T1000 (cell line): ENCODE measurements at regions not wholly inside any gene's neighbourhood (a gene's known extent, or its start where the extent isn't known, plus 50 kb on each side); places are given as distances from the start of the nearest gene placed in this dataset.
"Not testable (repeated sequence)": the region's sequence is repeated elsewhere in the genome, so short reads cannot be mapped to it uniquely, and the experiment has no call there.

ENCODE experiments used
- DNase-seq: peaks from one replicate; lab custom pipeline; 2025; ENCODE audit warnings: mixed read lengths; lab: John Stamatoyannopoulos, UW

DNA sequence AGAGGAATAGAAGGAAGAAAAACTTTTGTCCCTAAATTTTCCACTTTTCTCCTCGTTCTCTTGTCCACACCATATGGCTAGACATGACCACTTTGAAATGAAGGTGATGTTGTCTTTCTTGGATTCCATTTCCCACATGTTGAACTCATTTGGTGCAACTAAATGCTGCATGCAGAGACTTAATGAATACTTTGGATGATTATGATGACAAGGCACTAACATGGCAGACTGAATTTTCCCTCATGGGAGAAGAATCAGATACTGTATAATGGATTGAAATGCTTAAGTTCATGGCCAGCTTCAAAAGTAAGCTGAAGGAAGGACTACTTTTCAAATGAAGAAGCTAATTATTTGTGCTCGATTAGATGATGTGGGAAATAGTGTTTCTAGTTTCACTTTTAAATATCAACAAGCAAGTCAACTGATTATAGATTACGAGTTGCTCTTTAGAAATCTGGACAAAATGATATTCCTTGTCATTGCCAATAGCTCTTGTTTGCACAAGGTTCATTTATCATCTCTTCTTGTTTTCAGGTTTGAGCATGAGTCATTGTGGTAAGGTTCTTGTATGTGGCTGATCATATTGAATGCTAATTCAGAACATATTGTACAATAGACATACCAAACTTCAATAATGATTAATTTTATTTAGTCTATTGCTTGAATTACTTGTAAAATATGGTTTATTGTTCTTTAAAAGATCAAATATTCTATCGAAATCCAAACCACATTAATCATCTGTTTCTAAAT is 501.3 kb upstream of the FTMT start:
- no peak for DNase-seq

GRCh38 chr5:121366515-121366914 is 485.2 kb upstream of the FTMT start:
- no peak for DNase-seq

DNA sequence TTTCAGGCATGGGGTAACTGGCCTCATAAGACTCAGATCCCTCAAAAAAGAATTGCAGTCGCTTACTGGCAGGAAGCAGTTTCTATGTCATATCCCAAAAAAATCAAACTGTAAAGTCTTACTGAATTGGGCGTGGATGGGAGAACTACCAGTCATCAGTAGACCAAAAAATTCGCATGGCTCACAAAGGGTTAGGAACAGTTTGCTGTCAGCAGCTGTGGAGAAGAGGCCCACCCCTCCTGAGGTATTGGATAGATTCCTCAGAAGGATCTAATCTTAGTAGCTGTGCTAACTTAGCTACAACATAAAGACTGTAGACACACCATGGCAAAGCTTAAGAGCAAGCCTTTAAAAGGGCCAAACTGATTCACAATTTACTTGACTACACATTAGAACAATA is 478.3 kb upstream of the FTMT start:
- no peak for DNase-seq

GRCh38 chr5:121377461-121377860 is 474.2 kb upstream of the FTMT start:
- DNase-seq = no peak

GRCh38 chr5:121378046-121378445 is 473.6 kb upstream of the FTMT start:
- DNase-seq = no peak

DNA sequence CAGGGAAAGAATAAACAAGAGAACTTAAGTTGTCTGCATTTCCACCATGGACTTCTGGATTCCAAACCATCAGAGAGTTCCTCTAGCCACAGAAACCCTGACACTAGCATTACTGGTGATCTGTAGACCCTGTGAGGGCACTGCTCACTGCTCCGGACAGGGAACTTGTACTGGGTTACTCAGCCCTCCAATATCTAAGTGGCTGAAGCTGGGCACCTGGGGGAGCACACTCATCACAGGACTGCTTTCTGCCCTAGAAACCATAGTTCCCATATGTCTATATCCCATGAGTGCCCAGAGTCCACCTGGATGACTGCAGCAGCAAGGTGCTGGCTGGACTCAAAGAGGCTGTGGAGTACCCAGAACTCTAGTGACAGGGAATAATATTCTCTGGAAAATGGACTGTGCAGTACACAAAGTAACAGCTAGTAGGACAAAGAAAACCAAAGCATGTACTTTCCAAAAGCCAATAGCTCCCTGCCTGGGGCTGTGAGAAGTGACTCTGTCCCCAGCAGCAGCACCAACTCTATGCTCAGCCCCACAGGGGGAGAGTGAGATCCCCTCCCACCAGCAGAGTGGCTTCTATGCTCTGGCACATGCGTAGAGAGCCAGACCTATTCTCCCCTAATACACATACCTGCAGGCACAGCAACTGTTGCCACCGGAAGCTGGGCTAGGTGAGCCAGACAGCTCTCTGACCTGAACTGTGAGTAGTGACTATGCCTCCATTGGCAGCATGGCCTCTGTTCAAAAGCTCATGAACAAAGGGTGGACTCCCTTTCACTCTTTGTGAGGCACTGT is 472.9 kb upstream of the FTMT start:
- no peak for DNase-seq

- DNase-seq = no peak
These were observed 471.6 kb upstream of the FTMT start for GRCh38 chr5:121380066-121380465.

DNA sequence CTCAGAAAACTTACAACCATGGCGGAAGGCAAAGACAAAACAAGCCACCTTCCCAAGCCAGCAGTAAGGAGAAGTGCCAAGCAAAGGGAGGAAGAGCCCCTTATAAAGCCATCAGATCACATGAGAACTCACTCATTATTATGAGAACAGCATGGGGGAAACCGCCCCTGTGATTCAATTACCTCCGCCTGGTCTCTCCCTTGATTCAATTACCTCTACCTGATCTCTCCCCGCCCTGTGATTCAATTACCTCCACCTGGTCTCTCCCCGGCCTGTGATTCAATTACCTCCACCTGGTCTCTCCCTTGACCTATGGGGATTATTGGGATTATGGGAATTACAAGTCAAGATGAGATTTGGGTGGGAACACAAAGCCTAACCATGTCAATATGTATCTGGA is 467.3 kb upstream of the FTMT start:
- DNase-seq = no peak

GRCh38 chr5:121386334-121386733 is 465.3 kb upstream of the FTMT start:
- DNase-seq = no peak

GRCh38 chr5:121396716-121397115 is 455.0 kb upstream of the FTMT start:
- DNase-seq = no peak

DNA sequence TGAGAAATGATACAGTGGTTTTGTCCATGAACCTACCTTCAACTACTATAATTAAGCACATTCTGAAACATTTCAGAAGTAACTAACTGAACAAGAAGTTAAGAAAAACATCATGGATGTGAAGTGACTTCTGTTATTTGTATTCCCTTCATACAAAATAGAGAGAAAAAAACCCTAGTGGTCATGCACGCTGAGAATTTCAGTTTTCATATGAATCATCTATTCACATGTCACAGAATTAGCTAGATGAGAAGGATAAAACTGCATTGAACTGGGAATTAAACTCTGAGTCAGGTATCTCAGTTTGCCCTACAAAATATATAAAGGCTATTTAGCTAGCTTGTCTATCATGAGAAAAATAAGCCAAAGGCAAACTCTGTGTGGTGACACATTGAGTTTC is 451.8 kb upstream of the FTMT start:
- DNase-seq = no peak

DNA sequence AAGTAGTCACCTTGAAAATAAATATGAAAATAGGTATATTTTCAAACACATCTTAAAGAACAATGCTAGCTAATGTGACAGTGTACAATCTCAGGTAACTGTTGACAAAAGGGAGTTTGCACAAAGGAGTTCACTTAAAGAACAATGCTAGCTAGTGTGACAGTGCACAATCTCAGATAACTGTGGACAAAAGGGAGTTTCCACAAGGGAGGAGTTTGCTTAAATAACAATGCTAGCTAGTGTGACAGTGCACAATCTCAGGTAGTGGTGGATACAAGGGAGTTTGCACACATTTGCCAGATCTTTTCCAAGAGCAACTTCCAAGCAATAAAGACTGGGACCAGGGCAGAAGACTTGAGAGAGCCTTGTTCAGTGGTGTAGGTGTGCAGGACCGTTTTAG is 442.9 kb upstream of the FTMT start:
- no peak for DNase-seq

DNA sequence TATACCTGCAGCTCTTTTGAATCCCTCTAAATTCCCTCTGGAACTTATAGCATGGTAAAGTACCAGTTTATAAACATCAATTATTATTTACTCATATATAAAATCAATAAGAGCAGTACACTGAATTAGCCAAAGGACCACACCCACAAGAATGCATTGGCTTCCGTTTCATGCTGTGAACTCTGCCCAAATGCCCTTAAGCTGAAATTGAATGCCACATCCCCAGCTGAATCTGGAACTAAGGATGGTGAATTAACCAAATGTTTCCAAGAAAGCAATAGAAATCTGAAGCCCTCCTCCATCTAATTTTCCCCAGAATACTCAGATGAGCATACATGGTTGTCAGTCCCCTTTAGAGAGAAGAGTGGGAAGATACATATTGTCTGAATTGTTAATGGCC is 436.4 kb upstream of the FTMT start:
- no peak for DNase-seq

DNA sequence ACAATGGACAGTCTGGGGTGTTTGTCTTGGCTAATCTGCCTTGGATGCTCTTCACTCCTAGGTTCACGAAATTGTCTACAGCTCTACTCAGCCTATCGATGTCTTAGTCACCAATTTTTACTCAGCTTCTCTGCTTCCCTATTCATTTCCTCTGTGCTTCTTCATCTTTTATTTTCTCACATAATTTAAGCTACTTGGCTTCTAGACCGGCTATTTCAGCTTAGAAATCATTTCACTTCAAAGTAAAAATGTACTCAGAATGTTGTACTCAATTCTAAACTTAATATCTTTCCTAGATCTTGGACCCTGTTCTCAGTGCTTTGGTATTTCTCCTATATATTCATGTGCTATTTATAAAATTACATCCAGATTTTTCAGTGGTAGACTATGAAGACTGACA is 430.0 kb upstream of the FTMT start:
- DNase-seq = no peak

GRCh38 chr5:121424976-121425375 is 426.7 kb upstream of the FTMT start:
- no peak for DNase-seq

- DNase-seq = no peak
These were observed 425.5 kb upstream of the FTMT start for GRCh38 chr5:121426153-121426552.

GRCh38 chr5:121429761-121430160 is 421.9 kb upstream of the FTMT start:
- DNase-seq = no peak

- DNase-seq = no peak
These were observed 421.1 kb upstream of the FTMT start for GRCh38 chr5:121430538-121430937.

DNA sequence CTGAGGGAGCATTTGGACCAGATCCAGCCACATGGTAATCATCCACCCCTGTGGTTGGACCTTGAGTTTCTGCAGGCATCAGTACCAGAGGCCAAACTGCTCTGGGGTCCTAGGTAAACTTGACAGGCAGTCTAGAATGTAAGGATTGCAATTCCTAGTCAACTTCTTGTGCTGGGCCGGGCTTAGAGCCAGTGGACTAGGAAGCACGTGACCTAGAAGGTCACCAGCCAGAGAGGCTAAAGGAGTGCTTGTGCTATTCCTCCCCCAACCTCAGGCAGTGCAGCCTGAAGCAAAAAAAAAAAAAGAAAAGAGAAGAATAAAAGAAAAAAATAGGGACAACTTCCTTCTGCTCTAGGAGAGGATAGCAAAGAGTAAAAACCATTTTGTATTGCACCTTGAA is 406.2 kb upstream of the FTMT start:
- no peak for DNase-seq

DNA sequence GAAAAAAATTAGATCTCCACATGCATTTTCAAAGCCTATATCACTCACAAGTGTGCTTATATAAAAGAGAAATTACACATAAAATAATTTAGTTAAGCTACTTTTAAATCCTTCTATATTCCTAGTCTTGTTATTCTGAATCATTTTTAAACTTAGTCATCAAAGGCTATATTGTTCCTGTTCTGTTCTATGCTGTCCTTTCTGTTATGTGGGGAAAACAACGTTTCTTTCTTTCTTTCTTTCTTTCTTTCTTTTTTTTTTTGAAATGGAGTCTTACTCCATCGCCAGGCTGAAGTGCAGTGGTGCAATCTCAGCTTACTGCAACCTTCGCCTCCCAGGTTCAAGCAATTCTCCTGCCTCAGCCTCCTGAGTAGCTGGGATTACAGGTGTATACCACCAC is 389.2 kb upstream of the FTMT start:
- DNase-seq = no peak

GRCh38 chr5:121471222-121471621 is 380.5 kb upstream of the FTMT start:
- not testable (repeated sequence) for DNase-seq

DNA sequence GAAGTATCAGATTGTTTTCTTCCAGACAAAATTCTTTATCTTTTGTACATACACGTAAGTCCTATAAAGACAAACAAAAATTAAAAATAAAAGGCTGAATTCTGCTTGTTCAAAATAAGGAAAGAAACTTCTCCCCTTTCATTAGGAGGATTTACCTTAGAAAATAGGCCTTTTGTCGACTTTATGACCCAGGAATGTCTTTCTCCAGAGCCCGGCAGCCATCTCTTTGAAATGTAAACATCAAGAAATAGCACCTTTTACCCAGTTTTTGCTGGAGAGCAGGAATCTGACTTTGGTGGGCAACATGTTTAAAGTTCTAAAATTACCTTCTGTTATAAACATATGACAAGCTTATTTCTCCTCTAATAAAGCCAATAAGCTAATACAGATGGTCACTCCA is 373.0 kb upstream of the FTMT start:
- DNase-seq = no peak

GRCh38 chr5:121479337-121479736 is 372.3 kb upstream of the FTMT start:
- no peak for DNase-seq

DNA sequence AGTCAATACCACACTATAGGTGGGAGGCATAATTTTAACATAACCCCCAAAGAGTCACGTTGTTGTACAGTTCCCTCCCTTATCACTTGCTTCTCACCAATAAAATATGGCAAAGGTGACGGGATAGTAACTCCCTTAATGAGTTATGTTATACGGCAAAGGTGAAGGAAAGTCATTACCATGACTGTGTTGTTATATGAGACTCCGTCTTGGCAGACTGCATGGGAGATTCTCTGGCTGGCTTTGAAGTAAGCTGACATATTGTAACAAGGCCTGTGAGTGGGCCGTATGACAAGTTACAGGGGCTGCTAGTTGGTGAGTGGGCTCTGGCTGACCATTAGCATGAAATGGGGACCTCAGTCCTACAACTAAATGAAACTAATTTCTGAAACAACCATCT is 366.4 kb upstream of the FTMT start:
- no peak for DNase-seq
